Neural progenitor cell (in vitro differentiated cells): ENCODE measurements at regions not wholly inside any gene's neighbourhood (a gene's known extent, or its start where the extent isn't known, plus 50 kb on each side); places are given as distances from the start of the nearest gene placed in this dataset.

Source experiments
- EZH2 ChIP-seq: fragments of 200-600 bp; sonication (generic); IDR thresholded peaks from 2 replicates; pipeline ENCODE4 v1.6.1; 2017; ENCODE audit warnings: antibody characterized with exemption, mild to moderate bottlenecking, moderate library complexity
- EZH2phosphoT487 ChIP-seq: fragments of 200-600 bp; sonication (generic); IDR thresholded peaks from 2 replicates; pipeline ENCODE4 v1.6.1; 2017; ENCODE audit warnings: antibody characterized with exemption
- TF ChIP-seq, protein P1 (sequence below): fragments of 200-600 bp; sonication (generic); IDR thresholded peaks from 2 replicates; pipeline ENCODE4 v1.5.1; 2017; ENCODE audit warnings: antibody characterized with exemption, mild to moderate bottlenecking

DNA sequence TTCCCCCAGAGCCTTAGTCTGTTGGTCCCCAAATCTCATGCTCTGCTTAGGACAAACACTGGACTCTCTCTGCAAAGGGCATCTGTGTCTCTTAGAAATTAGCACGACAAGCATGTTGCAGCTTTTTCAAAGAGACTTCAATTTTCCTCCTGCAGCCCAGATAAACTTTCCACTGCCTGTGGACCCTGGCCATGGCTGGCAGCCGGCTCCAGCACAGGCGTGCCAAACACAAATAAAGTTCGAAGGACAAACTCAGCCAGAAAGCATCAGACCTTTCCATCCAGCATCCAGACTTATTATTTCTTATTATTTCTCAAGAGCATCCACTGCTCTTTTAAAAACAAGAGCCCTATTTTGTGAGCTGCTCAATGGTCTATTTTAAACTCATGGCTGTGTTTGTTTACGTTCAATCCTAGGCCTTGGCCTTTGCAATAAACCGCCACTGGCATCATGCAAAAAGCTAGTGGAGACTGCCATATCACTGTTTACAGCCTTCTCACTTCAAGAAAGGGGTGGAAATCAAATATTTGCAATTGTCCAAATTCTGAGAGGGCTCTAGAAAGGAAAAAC is 300.8 kb downstream of the BCL11A start:
- TF ChIP-seq, protein P1, sequence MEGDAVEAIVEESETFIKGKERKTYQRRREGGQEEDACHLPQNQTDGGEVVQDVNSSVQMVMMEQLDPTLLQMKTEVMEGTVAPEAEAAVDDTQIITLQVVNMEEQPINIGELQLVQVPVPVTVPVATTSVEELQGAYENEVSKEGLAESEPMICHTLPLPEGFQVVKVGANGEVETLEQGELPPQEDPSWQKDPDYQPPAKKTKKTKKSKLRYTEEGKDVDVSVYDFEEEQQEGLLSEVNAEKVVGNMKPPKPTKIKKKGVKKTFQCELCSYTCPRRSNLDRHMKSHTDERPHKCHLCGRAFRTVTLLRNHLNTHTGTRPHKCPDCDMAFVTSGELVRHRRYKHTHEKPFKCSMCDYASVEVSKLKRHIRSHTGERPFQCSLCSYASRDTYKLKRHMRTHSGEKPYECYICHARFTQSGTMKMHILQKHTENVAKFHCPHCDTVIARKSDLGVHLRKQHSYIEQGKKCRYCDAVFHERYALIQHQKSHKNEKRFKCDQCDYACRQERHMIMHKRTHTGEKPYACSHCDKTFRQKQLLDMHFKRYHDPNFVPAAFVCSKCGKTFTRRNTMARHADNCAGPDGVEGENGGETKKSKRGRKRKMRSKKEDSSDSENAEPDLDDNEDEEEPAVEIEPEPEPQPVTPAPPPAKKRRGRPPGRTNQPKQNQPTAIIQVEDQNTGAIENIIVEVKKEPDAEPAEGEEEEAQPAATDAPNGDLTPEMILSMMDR, result no peak
- TF ChIP-seq EZH2 (no peak), EZH2phosphoT487 (no peak)
